ENCODE measurements at regions not wholly inside any gene's neighbourhood (a gene's known extent, or its start where the extent isn't known, plus 50 kb on each side); places are given as distances from the start of the nearest gene placed in this dataset.
"Not testable (repeated sequence)": the region's sequence is repeated elsewhere in the genome, so short reads cannot be mapped to it uniquely, and the experiment has no call there.

GRCh38 chr3:59246719-59247401, 197.0 kb upstream of the CFAP20DC start:
- DNase-seq: no peak

GRCh38 chr3:59245859-59246501, 196.2 kb upstream of the CFAP20DC start:
- DNase-seq: no peak

DNA sequence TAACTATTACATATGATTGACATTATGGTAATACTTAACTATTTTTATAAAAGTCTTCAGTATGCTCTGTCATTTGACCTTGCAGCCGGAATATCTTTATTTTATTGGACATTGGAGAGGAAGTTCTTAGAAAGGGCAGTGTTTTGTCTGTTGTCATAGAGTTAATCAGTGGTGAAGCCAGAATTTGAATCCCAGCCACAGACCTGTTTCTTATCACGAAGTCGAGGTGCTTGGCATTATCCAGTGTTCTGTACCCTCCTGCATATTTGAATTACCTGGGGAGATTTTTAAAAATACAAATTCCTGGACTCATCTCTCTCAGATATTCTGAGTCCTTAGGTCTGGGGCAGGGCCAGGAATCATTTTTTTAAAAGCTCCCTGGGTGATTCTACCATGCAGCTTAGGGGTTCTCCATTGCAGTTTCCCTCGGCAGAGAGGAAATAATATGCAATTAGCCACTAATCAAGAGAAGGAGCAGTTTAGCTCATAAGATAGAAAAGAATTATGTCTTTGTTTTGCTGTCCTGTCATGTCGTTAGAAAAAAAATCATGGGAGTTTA, 195.6 kb upstream of the CFAP20DC start:
- DNase-seq: no peak

GRCh38 chr3:59244343-59244742, 194.5 kb upstream of the CFAP20DC start:
- DNase-seq: no peak

DNA sequence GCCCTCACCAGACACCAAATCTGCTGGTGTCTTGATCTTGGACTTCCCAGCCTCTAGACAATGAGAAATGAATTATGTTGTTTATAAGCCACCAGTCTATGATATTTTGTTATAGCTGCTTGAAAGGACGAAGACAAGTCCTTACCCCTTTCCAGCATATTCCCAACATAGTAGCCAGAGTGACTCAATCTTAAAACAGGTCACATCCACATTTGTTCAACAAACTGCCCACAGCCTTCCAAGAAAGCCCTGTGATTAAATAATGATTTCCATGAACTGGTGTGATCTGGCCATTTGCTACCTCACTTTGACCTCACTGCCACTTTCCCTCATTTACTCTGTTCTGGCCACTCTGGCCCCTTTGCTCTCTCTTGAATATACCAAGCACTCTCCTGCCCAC, 193.7 kb upstream of the CFAP20DC start:
- no peak for DNase-seq

GRCh38 chr3:59240666-59241255, 190.9 kb upstream of the CFAP20DC start:
- no peak for DNase-seq

DNA sequence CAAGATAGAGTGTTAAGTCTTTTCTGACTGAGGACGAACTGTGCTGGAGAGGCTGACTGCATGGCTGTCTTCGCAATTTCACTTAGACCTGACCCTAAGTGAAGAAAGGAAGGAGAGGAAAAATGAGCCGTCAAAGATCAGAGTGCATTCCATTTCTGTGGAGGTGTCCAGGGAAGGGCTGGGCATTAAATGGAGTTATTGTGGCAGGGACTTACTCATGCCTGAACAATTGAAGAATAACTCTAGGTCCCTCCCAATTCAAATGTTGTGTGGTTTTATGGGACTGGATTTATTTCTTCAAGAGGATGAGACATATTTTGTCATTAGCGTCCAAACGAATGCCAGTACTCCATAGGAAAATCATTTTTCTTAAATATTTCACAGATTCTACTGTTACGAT, 187.3 kb upstream of the CFAP20DC start:
- DNase-seq: no peak

DNA sequence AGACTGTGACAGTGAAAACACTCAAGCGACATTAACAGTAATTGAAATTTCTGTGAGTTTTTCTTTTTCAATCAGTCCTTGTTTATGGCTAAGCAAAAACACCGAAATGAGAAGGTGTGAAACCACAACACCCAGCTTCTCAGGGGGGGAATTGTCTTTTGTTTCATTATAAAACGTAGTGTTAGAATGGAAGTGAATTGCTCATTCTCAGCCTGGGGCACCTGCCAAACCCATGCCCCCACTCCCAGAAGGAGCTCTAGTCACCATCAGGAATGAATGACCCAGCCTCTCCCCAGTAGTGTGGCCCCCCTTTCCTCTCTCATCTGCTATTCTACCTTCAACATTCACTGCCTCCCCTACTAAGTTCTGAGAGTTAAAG, 185.8 kb upstream of the CFAP20DC start:
- DNase-seq: no peak

DNA sequence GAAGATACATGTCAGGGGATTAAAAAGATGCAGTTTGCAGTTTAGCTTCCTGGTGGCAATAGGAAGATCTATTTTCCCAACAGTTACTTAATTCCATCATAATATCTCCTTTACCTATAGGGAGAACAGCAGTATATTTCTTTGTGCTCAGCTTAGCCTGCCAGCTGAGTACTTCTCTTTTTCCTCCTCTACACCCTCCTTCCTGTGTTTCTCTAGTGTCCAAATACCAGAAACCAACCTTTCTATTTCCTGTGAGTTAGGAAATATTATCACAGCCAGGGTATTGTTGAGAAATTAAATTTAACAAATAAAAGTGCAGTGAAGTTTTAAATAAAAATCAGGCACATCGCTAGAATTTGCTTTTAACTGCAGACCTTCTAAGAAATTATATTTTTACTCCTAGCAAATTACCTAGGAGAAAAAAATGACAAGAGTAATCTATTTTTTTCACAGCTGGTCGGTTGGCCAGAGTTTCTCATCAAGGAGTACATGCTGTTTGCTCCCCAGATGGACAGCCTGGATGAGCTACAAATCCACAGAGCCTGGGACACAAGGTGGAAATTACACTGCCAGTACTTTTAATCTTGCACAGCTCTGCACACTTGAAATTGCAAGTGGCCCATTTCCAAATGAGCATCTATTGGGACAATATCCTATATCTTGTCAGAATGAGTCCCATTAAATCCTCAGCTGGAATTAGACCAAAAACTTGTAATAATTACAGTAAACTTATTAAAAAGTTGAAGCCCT, 185.2 kb upstream of the CFAP20DC start:
- no peak for DNase-seq

DNA sequence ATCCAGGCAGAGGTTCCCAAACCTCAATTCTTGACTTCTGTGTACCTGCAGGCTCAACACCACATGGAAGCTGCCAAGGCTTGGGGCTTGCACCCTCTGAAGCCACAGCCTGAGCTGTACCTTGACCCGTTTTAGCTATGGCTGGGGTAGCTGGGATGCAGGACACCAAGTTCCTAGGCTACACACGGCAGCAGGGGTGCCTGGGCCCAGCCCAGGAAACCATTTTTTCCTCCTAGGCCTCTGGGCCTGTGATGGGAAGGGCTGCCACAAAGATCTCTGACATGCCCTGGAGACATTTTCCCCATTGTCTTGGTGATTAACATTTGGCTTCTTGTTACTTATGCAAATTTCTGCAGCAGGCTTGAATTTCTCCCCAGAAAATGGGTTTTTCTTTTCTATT, 180.6 kb upstream of the CFAP20DC start:
- DNase-seq: not testable (repeated sequence)

DNA sequence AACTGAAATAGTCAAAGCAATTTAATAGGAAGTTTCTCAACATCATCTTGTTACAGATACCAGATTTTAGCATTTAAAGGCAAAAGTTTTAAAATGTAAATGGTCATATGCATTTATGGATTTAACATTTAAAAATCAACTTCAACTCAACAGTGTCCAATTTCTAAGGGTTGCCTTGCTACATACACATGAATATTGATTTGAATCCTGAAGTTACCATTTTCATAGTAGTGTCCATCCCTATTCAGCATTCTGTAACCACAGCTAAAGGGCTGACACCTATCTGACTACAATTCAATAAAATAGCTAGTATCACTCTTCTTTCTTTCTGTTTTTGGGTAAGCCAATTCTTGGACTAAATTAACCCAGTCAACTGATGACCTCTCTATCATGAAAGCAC, 164.0 kb upstream of the CFAP20DC start:
- DNase-seq: no peak

GRCh38 chr3:59212128-59212779, 162.4 kb upstream of the CFAP20DC start:
- DNase-seq: no peak

DNA sequence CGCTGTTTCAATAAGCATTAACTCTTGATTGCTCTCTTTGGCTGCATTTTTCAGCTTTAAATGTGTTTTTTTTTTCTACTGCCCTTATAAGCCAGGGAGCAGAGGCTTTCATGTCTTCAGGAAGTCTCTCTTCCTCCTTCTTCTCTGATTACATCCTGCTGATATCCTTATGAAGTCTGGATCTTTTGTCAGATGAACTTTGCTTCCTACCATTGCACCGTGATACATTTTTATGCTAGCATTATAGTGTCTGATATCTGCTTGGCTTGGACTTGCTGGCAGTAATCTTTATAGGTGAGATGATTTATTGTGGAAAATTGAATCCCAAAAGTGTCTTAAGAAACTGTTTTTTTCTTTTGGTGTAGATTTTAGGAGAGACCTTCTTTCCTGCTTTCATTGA, 160.4 kb upstream of the CFAP20DC start:
- no peak for DNase-seq

- DNase-seq: no peak
Observed at GRCh38 chr3:59192473-59192872, 142.6 kb upstream of the CFAP20DC start.

DNA sequence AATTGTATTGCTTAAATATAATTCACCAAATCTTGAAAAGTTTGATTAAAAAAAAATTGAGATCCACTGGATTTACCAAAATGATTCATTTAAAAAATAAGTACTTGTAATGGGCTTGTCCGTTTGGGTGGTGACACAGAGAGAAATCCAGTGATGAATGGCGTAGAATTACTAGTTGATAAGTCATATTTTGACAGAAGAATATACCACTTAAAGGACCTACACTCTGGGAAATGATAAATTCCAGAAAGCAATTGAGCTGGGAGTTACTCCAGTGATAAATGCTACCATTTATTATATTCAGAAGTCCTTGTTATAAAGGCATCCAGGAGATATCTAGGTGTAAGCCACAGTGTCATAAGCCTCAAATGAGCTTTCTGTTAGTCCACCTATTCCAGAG, 141.8 kb upstream of the CFAP20DC start:
- no peak for DNase-seq

- DNase-seq: no peak
Observed at GRCh38 chr3:59189939-59190338, 140.1 kb upstream of the CFAP20DC start.

DNA sequence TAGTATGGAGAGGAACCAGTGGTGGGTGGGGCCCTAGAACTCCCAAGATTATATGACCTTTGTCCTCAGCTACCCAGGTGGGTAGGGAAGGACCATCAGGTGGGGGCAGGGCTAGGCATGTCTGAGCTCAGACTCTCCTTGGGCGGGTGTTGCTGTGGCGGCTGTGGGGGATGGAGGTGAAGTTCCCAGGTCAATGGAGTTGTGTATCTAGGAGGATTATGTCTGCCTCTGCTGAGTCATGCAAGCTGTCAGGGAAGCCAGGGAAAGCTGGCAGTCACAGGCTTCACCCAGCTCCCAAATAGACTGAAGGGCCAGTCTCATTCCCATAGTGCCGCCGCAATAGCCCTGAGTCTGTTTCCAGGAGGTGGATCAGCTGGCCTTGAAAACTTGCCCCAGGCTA, 139.7 kb upstream of the CFAP20DC start:
- no peak for DNase-seq

DNA sequence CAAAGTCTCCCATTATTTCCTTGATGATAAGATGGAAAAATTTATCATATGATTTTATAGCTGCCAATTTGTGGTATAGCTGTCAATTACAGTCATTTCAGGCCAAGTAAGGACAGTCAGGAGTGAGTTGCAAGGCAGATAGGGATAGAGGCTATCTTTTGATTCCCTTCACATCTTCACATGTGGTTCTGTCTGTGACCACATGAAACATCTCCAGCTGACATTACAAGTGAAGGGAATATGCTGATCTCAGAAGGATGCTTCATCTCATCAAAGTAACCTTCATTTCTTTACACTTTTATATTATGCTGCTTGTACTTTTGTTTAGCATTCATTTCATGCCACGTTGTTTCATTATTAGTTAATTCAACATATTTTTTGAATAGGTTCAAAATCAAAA, 136.9 kb upstream of the CFAP20DC start:
- no peak for DNase-seq

DNA sequence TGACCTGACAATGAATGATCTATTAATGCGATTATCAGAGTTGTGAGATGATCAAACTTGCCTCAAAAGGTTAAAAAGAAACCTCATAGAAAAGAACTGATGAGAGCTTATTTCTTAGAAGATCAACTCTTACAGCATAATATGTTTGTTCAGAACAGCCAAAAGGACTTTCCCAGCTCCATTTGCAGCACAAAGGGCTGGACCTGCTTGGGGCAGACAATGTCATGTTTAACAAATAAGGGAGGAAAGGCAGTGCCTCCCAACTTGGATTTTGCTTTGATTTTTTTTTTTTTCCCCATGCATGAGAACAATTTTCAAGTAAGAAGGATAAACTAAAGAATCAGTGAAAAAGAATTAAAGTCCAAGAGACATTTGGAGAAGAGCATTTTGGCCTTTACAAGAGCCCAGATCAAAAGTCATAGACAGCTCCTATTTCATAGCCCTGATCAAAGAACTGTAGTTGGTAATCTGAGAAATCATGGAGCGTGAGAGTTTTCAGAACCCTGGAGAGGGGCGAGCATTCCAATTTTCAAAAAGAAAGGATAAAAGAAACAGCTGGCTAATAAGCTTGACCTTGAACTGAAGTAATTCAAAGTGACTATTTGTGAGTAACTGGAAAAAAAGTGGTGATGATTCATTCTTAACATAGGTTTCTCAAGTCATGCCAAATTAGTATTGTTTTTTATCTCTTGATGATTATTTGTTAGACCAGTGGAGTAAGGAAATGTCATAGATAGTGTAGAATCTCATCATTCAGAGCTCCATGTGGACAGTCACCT, 136.0 kb upstream of the CFAP20DC start:
- DNase-seq: no peak

DNA sequence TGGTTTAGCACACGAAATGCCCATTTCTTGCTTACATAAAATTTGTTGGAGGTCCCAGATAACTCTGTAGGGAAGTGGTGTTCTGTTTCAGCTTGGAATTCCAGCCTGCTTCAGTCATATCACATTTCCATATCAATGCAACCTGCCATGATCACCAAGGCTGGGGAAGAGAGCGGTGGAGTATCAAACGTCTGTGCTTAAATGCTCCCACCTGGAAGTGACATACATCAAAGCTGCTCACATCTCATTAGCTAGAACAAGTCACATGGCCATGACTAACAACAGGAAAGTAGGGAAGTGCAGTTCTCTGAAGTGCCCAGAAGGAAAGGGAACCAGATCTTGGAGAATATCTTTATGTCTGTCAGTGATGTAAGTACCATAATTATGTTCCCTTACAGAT, 130.2 kb upstream of the CFAP20DC start:
- no peak for DNase-seq

DNA sequence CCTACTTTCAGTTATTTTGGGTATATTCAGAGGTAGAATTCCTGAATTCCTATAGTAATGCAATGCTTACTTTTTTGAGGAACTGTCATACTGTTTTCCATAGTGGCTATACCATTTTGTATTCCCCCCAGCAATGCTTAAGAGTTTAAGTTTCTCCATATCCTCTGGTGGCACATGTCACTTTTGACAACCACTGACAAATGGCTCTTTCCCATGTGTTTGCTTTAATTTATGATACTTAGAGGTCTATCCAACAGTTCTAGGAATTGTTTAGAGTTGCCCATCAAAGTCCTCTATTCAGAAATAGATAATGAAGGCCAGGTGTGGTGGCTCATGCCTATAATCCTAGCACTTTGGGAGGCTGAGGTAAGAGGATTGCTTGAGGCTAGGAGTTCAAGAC, 128.9 kb upstream of the CFAP20DC start:
- DNase-seq: no peak

DNA sequence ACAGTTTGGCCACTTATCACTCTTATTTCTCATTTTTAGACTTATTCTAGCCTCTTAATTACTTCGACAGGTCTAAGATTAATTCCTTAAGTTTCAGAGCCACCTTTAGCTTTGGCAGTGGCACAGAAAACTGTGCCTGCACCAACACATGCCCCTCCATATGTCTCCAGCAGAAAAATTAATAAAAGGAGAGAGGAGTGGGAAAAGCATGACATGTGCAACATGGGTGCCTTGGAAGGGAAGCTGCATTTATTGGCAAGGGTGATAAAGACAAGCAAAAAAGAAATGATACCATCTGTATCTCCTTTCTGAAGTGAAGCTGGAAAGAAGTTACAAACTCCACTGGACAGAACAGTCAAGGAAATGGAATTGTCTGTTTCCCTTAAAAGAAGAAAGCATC, 121.7 kb upstream of the CFAP20DC start:
- DNase-seq: no peak

Data from NCI-H2029 (cell line).